Colonic mucosa (tissue), 4 donors: ENCODE measurements at regions not wholly inside any gene's neighbourhood (a gene's known extent, or its start where the extent isn't known, plus 50 kb on each side); places are given as distances from the start of the nearest gene placed in this dataset.

Experiments used
- DNase-seq: peaks from one replicate; pipeline ENCODE4 v3.0.0-alpha.2; 2020
- H3K27ac ChIP-seq: fragments of 200-600 bp; one replicate; pipeline ENCODE4 v1.8.0; 2021
- H3K27me3 ChIP-seq: fragments of 200-600 bp; one replicate; pipeline ENCODE4 v1.8.0; 2021
- H3K36me3 ChIP-seq: fragments of 200-600 bp; one replicate; pipeline ENCODE4 v1.8.0; 2021
- H3K4me1 ChIP-seq: fragments of 200-600 bp; one replicate; pipeline ENCODE4 v1.8.0; 2021; ENCODE audit warnings: mild to moderate bottlenecking
- H3K4me3 ChIP-seq: fragments of 200-600 bp; one replicate; pipeline ENCODE4 v1.8.0; 2021
- H3K9ac ChIP-seq, 2 donors: one replicate each; pipeline ENCODE4 v1.7.0; 2013; ENCODE audit warnings: control low read depth in 2 of 2, low read depth in 2 of 2, low read length in 2 of 2
- H3K9me3 ChIP-seq: fragments of 200-600 bp; one replicate; pipeline ENCODE4 v1.8.0; 2021
- intact Hi-C: fragments of 100-400 bp; cut with DNase I; formaldehyde crosslinking; loops from one replicate; pipeline ENCODE4 v1.14.1; 2022
- TF ChIP-seq, protein P1 (sequence below): fragments of 200-600 bp; IDR thresholded peaks from one replicate; pipeline ENCODE4 v1.8.0; 2022; ENCODE audit warnings: antibody characterized with exemption, mild to moderate bottlenecking
- donor health status: healthy.
- donor health status: DM: no; HTN: no; CAD: no.
- donor health status: DM: no; HTN: no; CAD: no.

GRCh38 chr12:54126696-54127537 is 61.9 kb downstream of the SMUG1 start:
- no peaks in the 10 kb centered on the region for H3K4me1 ChIP-seq
- DNase-seq, result peak; percentile 52
- intact Hi-C loops, result no loop called here
- no peaks in the 10 kb centered on the region for H3K9me3 ChIP-seq
- peak overlapping the region; percentile 29 for H3K4me3 ChIP-seq
- TF ChIP-seq, protein P1, sequence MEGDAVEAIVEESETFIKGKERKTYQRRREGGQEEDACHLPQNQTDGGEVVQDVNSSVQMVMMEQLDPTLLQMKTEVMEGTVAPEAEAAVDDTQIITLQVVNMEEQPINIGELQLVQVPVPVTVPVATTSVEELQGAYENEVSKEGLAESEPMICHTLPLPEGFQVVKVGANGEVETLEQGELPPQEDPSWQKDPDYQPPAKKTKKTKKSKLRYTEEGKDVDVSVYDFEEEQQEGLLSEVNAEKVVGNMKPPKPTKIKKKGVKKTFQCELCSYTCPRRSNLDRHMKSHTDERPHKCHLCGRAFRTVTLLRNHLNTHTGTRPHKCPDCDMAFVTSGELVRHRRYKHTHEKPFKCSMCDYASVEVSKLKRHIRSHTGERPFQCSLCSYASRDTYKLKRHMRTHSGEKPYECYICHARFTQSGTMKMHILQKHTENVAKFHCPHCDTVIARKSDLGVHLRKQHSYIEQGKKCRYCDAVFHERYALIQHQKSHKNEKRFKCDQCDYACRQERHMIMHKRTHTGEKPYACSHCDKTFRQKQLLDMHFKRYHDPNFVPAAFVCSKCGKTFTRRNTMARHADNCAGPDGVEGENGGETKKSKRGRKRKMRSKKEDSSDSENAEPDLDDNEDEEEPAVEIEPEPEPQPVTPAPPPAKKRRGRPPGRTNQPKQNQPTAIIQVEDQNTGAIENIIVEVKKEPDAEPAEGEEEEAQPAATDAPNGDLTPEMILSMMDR, result no peak
- peaks cover 22% of the 10 kb centered on the region for H3K27me3 ChIP-seq
- peak overlapping the region; percentile 7 to 76 for H3K9ac ChIP-seq
- peak overlapping the region; percentile 44 for H3K27ac ChIP-seq
- no peaks in the 10 kb centered on the region for H3K36me3 ChIP-seq

DNA sequence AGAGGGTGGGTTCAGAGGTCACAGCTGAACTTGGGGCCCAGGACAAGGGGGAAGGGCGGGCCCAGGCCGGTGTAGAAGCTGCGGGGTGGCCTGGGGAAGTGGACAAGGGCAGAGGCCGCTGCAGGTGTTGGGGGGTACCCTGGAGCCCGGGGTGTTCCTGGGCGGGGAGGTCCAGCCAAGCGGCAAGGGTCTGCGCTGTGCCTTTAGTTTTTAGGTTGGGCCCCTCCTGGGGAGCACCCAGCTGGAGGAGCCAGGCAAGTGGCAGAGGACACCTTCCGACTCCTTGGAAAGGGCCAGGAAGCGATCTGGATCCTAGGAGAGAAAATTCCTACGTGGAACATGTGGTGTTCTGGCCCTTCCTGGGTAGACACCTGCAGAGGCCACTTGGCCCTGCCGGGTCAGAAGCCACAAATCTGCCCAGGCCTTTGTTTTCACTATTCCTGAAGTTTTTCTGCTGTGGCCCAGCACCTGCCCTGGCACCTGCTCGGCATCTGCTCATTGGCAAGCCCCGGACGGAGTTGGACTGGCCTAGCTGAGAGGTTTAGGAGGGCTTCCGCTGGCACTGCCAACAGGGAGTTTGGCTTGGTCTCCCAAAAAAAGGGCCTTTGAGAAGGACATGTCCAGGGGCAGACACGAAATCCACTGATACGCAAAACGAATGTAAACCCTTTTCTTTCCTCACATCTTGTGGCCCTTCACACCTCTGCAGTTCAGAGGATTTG is 61.1 kb downstream of the SMUG1 start:
- Histone ChIP-seq H3K4me1 (no peaks in the 10 kb centered on the region), H3K9me3 (no peaks in the 10 kb centered on the region), H3K27ac (no peak overlapping the region), H3K27me3 (peaks cover 22% of the 10 kb centered on the region), H3K9ac (no peak overlapping the region), H3K4me3 (peak overlapping the region; percentile 29), H3K36me3 (no peaks in the 10 kb centered on the region)
- intact Hi-C loops, result no loop called here
- DNase-seq, result no peak
- TF ChIP-seq, protein P1, result no peak

- no peak for DNase-seq
- peaks cover 22% of the 10 kb centered on the region for H3K27me3 ChIP-seq
- intact Hi-C loops, result no loop called here
- H3K9me3 ChIP-seq, result no peaks in the 10 kb centered on the region
- TF ChIP-seq, protein P1, result no peak
- no peak overlapping the region for H3K27ac ChIP-seq
- no peaks in the 10 kb centered on the region for H3K36me3 ChIP-seq
- H3K9ac ChIP-seq, result no peak overlapping the region
- H3K4me3 ChIP-seq, result no peak overlapping the region
- no peaks in the 10 kb centered on the region for H3K4me1 ChIP-seq
These were observed 60.4 kb downstream of the SMUG1 start for GRCh38 chr12:54128416-54128815.

- TF ChIP-seq, protein P1, result no peak
- no peak overlapping the region for H3K4me3 ChIP-seq
These were observed 59.5 kb downstream of the SMUG1 start for GRCh38 chr12:54129028-54129903.

More at GRCh38 chr12:54129028-54129903, 59.5 kb downstream of the SMUG1 start:
- H3K4me1 ChIP-seq, result no peaks in the 10 kb centered on the region
- intact Hi-C loops, result no loop called here
- no peak for DNase-seq
- H3K27ac ChIP-seq, result no peak overlapping the region
- H3K36me3 ChIP-seq, result no peaks in the 10 kb centered on the region
- peaks cover 22% of the 10 kb centered on the region for H3K27me3 ChIP-seq
- H3K9me3 ChIP-seq, result no peaks in the 10 kb centered on the region
- H3K9ac ChIP-seq, result no peak overlapping the region
